NT2/D1 (cell line): ENCODE measurements at regions not wholly inside any gene's neighbourhood (a gene's known extent, or its start where the extent isn't known, plus 50 kb on each side); places are given as distances from the start of the nearest gene placed in this dataset.

Experiments
- YY1 ChIP-seq: IDR thresholded peaks from 2 replicates; pipeline ENCODE4 v1.6.1; 2011; ENCODE audit not compliant: insufficient read length, insufficient read depth
- ZNF274 ChIP-seq: IDR thresholded peaks from 2 replicates; pipeline ENCODE4 v1.6.1; 2011; ENCODE audit warnings: mild to moderate bottlenecking, low read depth, low read length

DNA sequence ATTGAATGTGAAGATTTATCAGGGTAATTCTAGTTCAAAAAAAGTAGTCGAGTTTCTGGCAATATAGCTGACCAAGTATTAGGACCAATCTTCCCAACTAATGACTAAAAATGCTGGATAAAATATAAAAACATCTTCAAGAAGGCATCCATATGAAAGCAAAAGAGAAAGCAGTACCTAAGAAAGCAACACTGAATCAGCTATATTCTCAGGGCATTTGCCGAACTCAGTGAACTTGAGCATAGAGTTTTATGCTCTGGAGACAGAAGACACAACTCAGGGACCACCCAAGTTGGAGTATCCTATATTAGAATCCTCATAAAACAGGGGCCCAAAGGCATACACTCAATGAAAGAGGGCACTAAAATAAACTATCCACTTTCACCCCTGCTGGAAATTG, 103.7 kb upstream of the HNRNPA3 start:
- TF ChIP-seq YY1: no peak
- no peak for TF ChIP-seq ZNF274
